HG02840 (cell line): ENCODE measurements at regions not wholly inside any gene's neighbourhood (a gene's known extent, or its start where the extent isn't known, plus 50 kb on each side); places are given as distances from the start of the nearest gene placed in this dataset.

Experiments
- ATAC-seq: cut with Tn5 transposase; IDR thresholded peaks from one replicate; pipeline ENCODE4 v1.9.1; 2021; ENCODE audit warnings: mild to moderate bottlenecking, moderate library complexity, moderate number of reproducible peaks; ENCODE audit not compliant: unreplicated experiment, low FRiP score

- ATAC-seq = no peak
Measured at GRCh38 chr3:43210049-43211027, 76.0 kb upstream of the SNRK start.

- ATAC-seq = no peak
Measured at GRCh38 chr3:43207628-43208085, 78.7 kb upstream of the SNRK start.

- ATAC-seq = no peak
Measured at GRCh38 chr3:43206632-43207031, 79.7 kb upstream of the SNRK start.

- no peak for ATAC-seq
Measured at GRCh38 chr3:43206105-43206504, 80.2 kb upstream of the SNRK start.

GRCh38 chr3:43203022-43203421 is 83.3 kb upstream of the SNRK start:
- no peak for ATAC-seq

- ATAC-seq = no peak
Measured at GRCh38 chr3:43201581-43201980, 84.8 kb upstream of the SNRK start.

GRCh38 chr3:43199645-43200306 is 86.6 kb upstream of the SNRK start:
- no peak for ATAC-seq

- no peak for ATAC-seq
Measured at GRCh38 chr3:43198791-43199644, 87.3 kb upstream of the SNRK start.

- ATAC-seq = no peak
Measured at GRCh38 chr3:43198301-43198700, 88.0 kb upstream of the SNRK start.

- ATAC-seq = no peak
Measured at GRCh38 chr3:43197181-43197580, 89.2 kb upstream of the SNRK start.

- no peak for ATAC-seq
Measured at GRCh38 chr3:43196721-43197120, 89.6 kb upstream of the SNRK start.

- ATAC-seq = no peak
Measured at GRCh38 chr3:43195115-43195498, 89.2 kb upstream of the POMGNT2 start.

- no peak for ATAC-seq
Measured at GRCh38 chr3:43194490-43195114, 88.7 kb upstream of the POMGNT2 start.

- no peak for ATAC-seq
Measured at GRCh38 chr3:43194069-43194468, 88.2 kb upstream of the POMGNT2 start.

- no peak for ATAC-seq
Measured at GRCh38 chr3:43192028-43192427, 86.1 kb upstream of the POMGNT2 start.

- ATAC-seq = no peak
Measured at GRCh38 chr3:43191116-43191515, 85.2 kb upstream of the POMGNT2 start.

- no peak for ATAC-seq
Measured at GRCh38 chr3:43190670-43191069, 84.8 kb upstream of the POMGNT2 start.

GRCh38 chr3:43187836-43188479 is 82.1 kb upstream of the POMGNT2 start:
- no peak for ATAC-seq

- no peak for ATAC-seq
Measured at GRCh38 chr3:43185983-43186314, 80.1 kb upstream of the POMGNT2 start.
